GM10248 (cell line): ENCODE measurements at regions not wholly inside any gene's neighbourhood (a gene's known extent, or its start where the extent isn't known, plus 50 kb on each side); places are given as distances from the start of the nearest gene placed in this dataset.

ENCODE experiments used
- CTCF ChIA-PET: fragments of 300-600 bp; sonication (Branson Sonifier 250); formaldehyde crosslinking; extraction: SDS; loops from one replicate; lab custom pipeline; 2021; ENCODE audit warnings: antibody characterized with exemption; lab: Yijun Ruan, JAX
- POLR2A ChIA-PET: fragments of 350-650 bp; sonication (Branson Sonifier 250); formaldehyde crosslinking; extraction: SDS; loops from one replicate; lab custom pipeline; 2020; ENCODE audit warnings: antibody characterized with exemption; lab: Yijun Ruan, JAX
- DNase-seq: peaks from one replicate; pipeline ENCODE4 v3.0.0; 2012; ENCODE audit errors: extremely low spot score
- CTCF ChIP-seq: IDR thresholded peaks from 2 replicates; pipeline ENCODE4 v1.5.1; 2012; ENCODE audit warnings: mild to moderate bottlenecking, low read depth; ENCODE audit errors: extremely low read depth, missing control alignments, control extremely low read depth

GRCh38 chr10:47235484-47235883 is 64.5 kb upstream of the GDF10 start:
- no peak for TF ChIP-seq CTCF
- ChIA-PET POLR2A (no interaction called here), CTCF (no interaction called here)
- no peak for DNase-seq

DNA sequence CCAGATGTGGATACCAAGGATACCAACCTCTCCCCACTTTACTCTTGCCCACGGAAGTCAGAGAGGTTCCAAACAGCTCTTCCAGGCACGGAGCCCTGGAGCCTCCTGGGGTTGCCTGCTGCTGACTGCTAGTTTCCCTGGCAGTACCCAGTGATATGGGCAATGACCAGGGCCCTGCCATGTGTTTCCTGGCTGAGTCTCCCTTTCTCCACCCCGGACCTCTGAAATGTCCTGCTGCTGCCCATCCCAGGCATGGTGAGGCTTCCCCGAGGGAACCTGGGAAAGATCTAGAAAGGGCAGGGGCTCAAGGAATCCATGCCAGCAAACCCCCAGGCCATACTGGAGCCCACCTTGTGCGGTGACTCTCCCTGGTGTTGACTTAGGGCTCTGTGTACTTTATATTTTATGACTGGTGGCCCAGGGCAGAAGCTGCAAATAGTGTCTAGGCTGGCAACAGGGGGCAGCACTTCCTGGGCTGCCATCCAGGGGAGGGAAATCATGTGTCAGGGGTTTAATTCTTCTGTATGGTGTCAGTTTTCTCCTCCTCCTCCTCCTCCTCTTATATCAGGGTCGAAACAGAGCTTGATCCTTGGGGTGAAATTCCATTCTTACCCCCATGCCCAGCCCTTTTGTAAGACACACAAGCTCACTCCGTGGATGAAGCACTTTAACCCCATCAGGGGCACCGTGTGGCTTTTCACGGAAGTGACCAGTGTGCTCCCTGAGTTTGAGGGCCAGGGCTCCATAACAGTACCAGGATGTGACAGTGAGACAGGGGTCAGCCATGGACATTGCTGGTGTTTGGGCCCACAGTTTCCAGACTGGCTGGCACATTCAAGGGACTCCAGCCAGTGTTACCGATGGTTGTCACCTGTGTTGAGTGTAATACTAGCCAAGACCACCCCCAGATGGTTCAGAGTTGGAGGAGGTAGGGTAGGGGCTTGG is 62.4 kb upstream of the GDF10 start:
- DNase-seq, result no peak
- ChIA-PET CTCF (no interaction called here), POLR2A (no interaction called here)
- no peak for TF ChIP-seq CTCF

DNA sequence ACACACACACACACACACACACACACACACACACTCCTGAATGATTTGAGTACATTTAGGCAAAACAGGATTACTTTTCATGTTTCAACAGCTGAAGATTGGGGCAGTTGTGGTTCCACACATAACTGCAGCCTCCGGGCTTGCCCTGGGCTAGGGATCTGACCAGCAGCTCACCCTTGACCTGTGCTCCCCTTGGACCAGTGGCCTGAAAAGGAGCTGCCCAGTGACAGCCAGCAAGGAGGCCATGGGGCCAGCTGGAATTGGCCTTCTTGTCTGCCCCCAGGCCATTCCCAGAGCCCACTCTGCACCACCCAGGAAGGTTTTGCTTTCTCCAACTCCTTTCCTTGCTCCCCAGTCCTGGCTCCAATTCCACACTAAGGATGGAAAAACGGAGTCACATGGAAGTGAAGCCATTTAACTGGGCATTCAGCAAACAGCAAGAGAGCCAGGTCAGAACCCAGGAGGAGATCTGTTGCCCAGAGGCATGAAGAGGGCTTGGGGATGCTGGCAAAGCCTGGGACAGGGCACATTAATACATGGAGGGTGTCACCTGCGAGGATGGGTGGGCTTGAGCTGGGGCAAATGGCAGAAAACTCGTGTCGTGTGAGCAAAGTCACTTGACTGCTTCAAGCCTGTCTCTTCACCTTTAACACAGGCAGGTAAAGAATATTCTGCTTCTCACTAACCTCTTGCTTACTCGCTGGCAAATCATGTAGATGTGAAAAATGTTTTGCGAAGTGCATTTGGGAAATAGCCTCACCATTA is 61.5 kb upstream of the GDF10 start:
- CTCF ChIA-PET, result no interaction called here
- TF ChIP-seq CTCF, result no peak

GRCh38 chr10:47239211-47239610 is 60.8 kb upstream of the GDF10 start:
- no peak for DNase-seq
- POLR2A ChIA-PET, result no interaction called here
- CTCF ChIA-PET, result interaction anchor here (1.0 kb wide), 2 partner anchors 9 to 33 kb away, joined by 3 to 4 read pairs; no protein-coding TSS in a partner anchor

More for the DNA sequence above, 61.5 kb upstream of the GDF10 start:
- POLR2A ChIA-PET, result no interaction called here
- DNase-seq, result no peak

DNA sequence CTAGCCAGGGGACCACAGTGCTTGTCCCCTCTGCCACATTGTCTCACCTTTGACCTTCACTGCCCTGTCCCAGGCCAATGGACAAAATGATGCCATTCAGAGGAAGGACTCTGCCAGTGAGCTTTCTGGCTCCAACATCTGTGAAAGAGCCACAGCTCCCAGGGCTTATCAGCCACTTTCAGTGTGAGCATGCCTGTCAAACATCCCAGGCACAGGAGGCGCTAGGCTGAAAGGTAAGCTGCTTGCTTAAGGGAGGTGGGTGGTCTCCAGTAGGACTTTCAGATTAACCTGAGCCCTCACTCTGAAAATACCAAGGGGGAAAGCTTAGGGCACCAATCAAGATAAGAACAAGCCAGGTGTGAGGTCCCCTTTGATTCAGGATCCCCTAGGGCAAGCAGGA is 59.8 kb upstream of the GDF10 start:
- TF ChIP-seq CTCF, result no peak
- CTCF ChIA-PET, result interaction anchor here (1.0 kb wide), 2 partner anchors 8 to 34 kb away, joined by 3 to 4 read pairs; no protein-coding TSS in a partner anchor
- POLR2A ChIA-PET, result no interaction called here
- DNase-seq, result no peak

More at GRCh38 chr10:47239211-47239610, 60.8 kb upstream of the GDF10 start:
- TF ChIP-seq CTCF, result no peak

DNA sequence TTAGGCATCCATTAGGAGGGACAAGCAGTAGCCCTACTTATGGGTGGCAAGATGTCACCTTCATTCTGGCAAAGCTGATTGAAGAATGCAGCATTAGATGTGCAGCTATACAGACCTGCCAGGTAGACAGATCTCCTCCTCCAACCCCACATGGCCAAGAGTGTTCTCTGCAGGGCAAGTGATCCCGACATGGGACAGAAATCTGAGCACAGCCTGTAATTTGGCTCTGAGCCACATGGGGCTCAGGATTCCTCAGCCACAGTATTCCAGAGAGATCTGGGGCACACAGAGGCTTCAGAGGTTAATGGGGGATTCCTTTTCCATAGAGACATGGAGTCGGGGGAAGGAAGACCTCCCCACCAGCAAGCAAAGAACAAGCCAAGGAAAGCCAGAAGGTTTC is 58.7 kb upstream of the GDF10 start:
- POLR2A ChIA-PET, result no interaction called here
- CTCF ChIA-PET, result interaction anchor here (0.8 kb wide), 1 partner anchor 13 kb away, joined by 3 read pairs; no protein-coding TSS in a partner anchor
- TF ChIP-seq CTCF, result no peak
- no peak for DNase-seq
